Esophagus muscularis mucosa (tissue), 4 donors: ENCODE measurements at regions not wholly inside any gene's neighbourhood (a gene's known extent, or its start where the extent isn't known, plus 50 kb on each side); places are given as distances from the start of the nearest gene placed in this dataset.
A peak's percentile ranks its signal among the peaks of the same experiment; 100 is the strongest.
"Not testable (repeated sequence)": the region's sequence is repeated elsewhere in the genome, so short reads cannot be mapped to it uniquely, and the experiment has no call there.

Source experiments
- DNase-seq: peaks from one replicate; pipeline ENCODE4 v3.0.0-alpha.2; 2017; ENCODE audit errors: extremely low spot score
- H3K27ac ChIP-seq, 4 donors: fragments of 200-600 bp; sonication (generic); replicated peaks in 1 of 4; 1 replicate in 3 of 4; 2 replicates in 1 of 4; pipeline ENCODE4 v1.5.1; 2016 to 2019; ENCODE audit warnings: mild to moderate bottlenecking in 1 of 4
- H3K27me3 ChIP-seq, 4 donors: fragments of 200-600 bp; sonication (generic); one replicate each; pipeline versions ENCODE4 v1.5.1 to v1.6.0; 2016 to 2019
- H3K36me3 ChIP-seq, 4 donors: fragments of 200-600 bp; sonication (generic); one replicate each; pipeline ENCODE4 v1.5.1; 2016 to 2019
- H3K4me1 ChIP-seq, 4 donors: fragments of 200-600 bp; sonication (generic); one replicate each; pipeline ENCODE4 v1.5.1; 2016 to 2019
- H3K4me3 ChIP-seq, 4 donors: fragments of 200-600 bp; sonication (generic); 1 replicate in 2 of 4; 2 replicates in 2 of 4; pipeline ENCODE4 v1.5.1; 2016 to 2019; ENCODE audit warnings: mild to moderate bottlenecking in 4 of 4, moderate library complexity in 1 of 4
- H3K9me3 ChIP-seq, 4 donors: fragments of 200-600 bp; sonication (generic); 1 replicate in 3 of 4; 2 replicates in 1 of 4; pipeline ENCODE4 v1.5.1; 2016 to 2019
- EP300 ChIP-seq: sonication (generic); formaldehyde crosslinking; IDR thresholded peaks from one replicate; pipeline ENCODE4 v1.6.1; 2017; ENCODE audit warnings: antibody characterized with exemption
- POLR2A ChIP-seq: fragments of 450-650 bp; IDR thresholded peaks from one replicate; pipeline ENCODE4 v1.6.1; 2017; ENCODE audit warnings: antibody characterized with exemption, moderate library complexity, mild to moderate bottlenecking, low read depth
- POLR2AphosphoS5 ChIP-seq, 2 donors: sonication (generic); formaldehyde crosslinking; IDR thresholded peaks; one replicate each; pipeline ENCODE4 v1.6.1; 2017; ENCODE audit warnings: antibody characterized with exemption in 2 of 2
- WGBS: methylation state at CpG from one replicate; pipeline ENCODE4 v1.1.5; 2018; 5-methylcytosine and 5-hydroxymethylcytosine counted together
- intact Hi-C: fragments of 100-400 bp; cut with DNase I; formaldehyde crosslinking; loops from one replicate; pipeline ENCODE4 v1.15.1; 2023
- TF ChIP-seq, protein P1 (sequence below), 3 experiments: fragments of 200-600 bp in 2 of 3; fragments of 450-650 bp in 1 of 3; sonication (generic) in 2 of 3; IDR thresholded peaks; one replicate each; pipeline ENCODE4 v1.5.1; 2017 to 2019; ENCODE audit warnings: antibody characterized with exemption in 3 of 3, mild to moderate bottlenecking in 2 of 3, moderate library complexity in 1 of 3

DNA sequence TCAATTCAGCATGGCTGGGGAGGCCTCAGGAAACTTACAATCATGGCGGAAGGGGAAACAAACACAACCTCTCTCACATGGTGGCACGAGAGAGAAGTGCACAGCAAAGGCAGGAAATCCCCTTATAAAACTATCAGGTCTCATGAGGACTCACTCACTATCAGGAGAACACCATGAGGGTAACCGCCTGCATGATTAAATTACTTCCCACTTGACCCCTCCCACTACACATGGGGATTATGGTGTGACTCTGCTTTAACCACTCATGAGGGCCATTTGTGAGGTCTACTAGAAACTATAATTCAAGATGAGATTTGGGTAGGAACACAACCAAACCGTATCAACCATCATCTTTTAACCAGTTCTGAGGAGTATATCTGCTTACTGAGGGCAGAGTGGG, 387.4 kb upstream of the NFIA start:
- DNase-seq, result no peak
- Histone ChIP-seq H3K4me3 (no peak overlapping the region), H3K27me3 (no peaks in the 10 kb centered on the region), H3K36me3 (no peaks in the 10 kb centered on the region), H3K9me3 (peaks cover 0 to 7% (median 3%) of the 10 kb centered on the region in 4 donors), H3K4me1 (no peaks in the 10 kb centered on the region), H3K27ac (no peak overlapping the region)
- intact Hi-C loops, result no loop called here
- 91% methylated on average over 4 of the region's 4 CpGs for WGBS
- TF ChIP-seq POLR2AphosphoS5 (IDR thresholded peaks at IDR 0.05) (no peak), POLR2A (no peak), EP300 (no peak)
- TF ChIP-seq, protein P1, sequence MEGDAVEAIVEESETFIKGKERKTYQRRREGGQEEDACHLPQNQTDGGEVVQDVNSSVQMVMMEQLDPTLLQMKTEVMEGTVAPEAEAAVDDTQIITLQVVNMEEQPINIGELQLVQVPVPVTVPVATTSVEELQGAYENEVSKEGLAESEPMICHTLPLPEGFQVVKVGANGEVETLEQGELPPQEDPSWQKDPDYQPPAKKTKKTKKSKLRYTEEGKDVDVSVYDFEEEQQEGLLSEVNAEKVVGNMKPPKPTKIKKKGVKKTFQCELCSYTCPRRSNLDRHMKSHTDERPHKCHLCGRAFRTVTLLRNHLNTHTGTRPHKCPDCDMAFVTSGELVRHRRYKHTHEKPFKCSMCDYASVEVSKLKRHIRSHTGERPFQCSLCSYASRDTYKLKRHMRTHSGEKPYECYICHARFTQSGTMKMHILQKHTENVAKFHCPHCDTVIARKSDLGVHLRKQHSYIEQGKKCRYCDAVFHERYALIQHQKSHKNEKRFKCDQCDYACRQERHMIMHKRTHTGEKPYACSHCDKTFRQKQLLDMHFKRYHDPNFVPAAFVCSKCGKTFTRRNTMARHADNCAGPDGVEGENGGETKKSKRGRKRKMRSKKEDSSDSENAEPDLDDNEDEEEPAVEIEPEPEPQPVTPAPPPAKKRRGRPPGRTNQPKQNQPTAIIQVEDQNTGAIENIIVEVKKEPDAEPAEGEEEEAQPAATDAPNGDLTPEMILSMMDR (IDR thresholded peaks at IDR 0.05), result no peak

DNA sequence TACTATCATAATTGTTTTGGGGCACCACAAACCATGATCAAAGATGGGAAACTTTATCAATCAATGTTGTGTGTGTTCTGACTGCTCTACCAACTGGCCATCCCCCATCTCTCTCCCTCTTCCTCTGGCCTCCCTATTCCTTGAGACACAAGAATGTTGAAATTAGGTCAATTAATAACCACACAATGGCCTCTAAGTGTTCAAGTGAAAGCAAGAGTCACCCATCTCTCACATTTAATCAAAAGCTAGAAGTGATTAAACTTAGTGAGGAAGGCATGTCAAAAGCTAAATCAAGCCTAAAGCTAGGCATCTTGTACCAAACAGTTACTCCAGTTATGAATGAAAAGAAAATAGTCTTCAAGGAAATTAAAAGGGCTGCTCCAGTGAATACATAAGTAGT, 390.3 kb upstream of the NFIA start:
- DNase-seq, result no peak
- Histone ChIP-seq H3K9me3 (peaks cover 0 to 18% (median 11%) of the 10 kb centered on the region in 4 donors), H3K4me3 (no peak overlapping the region), H3K27ac (no peak overlapping the region), H3K27me3 (no peaks in the 10 kb centered on the region), H3K4me1 (no peaks in the 10 kb centered on the region), H3K36me3 (no peaks in the 10 kb centered on the region)
- TF ChIP-seq POLR2AphosphoS5 (IDR thresholded peaks at IDR 0.05) (no peak), POLR2A (no peak), EP300 (no peak)
- TF ChIP-seq, protein P1 (IDR thresholded peaks at IDR 0.05), result no peak
- intact Hi-C loops, result no loop called here

DNA sequence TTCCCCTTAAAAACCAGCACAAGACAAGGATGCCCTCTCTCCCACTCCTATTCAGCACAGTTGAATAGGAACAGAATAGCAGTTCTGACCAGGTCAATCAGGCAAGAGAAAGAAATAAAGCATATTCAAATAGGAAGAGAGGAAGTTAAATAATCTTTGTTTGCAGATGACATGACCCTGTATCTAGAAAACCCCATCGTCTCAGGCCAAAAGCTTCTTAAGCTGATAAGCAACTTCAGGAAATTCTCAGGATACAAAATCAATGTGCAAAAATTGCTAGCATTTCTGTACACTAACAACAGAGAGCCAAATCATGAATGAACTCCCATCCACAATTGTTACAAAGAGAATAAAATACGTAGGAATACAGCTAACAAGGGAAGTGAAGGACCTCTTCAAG, 394.1 kb upstream of the NFIA start:
- H3K27me3 ChIP-seq, H3K4me1 ChIP-seq, DNase-seq, intact Hi-C loops, H3K27ac ChIP-seq, H3K4me3 ChIP-seq, H3K36me3 ChIP-seq: not testable (repeated sequence)
- WGBS, result 77% methylated on average over 2 of the region's 2 CpGs
- H3K9me3 ChIP-seq, result peaks cover 0 to 16% (median 11%) of the 10 kb centered on the region in 4 donors

DNA sequence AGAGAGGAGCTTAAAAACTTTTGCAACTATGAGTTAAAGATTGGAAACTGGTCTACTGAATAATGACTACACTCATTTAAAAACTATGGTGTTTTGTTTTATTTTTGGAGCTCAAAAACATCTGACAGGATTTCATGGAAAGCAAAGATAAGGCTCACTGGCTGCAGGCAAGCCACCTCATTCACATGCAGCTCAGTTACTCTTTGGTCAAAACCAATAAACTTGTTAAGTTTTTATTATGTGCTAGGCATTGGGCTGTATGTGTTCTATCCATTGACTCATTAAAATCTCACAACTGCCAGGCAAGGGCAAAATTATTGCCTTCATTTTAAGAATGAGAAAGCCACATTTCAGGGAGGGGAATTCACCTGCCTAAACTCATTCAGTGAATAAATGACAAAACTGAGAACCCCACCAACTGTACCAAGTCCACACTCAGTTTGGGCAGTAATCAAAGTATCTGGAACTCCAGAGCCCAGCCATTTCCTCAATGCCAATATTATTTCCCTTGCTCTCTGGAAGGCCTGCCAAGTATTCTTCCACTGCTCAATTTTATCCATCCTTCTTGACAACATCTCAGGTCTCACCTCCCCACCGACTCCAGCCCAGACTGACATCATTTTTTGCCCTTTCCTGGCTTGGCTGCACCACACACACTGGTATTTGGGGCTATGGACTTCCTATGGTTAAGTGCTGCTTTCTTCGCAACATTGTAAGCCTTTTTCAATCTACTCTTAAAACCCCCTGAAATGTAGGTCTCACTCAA, 401.1 kb upstream of the NFIA start:
- Histone ChIP-seq H3K27ac (no peak overlapping the region), H3K4me1 (no peaks in the 10 kb centered on the region), H3K9me3 (no peaks in the 10 kb centered on the region), H3K4me3 (no peak overlapping the region), H3K27me3 (no peaks in the 10 kb centered on the region), H3K36me3 (no peaks in the 10 kb centered on the region)
- 87% methylated on average over 2 of the region's 2 CpGs for WGBS
- intact Hi-C loops, result no loop called here
- DNase-seq, result peak; percentile 42
- TF ChIP-seq POLR2A, result no peak

DNA sequence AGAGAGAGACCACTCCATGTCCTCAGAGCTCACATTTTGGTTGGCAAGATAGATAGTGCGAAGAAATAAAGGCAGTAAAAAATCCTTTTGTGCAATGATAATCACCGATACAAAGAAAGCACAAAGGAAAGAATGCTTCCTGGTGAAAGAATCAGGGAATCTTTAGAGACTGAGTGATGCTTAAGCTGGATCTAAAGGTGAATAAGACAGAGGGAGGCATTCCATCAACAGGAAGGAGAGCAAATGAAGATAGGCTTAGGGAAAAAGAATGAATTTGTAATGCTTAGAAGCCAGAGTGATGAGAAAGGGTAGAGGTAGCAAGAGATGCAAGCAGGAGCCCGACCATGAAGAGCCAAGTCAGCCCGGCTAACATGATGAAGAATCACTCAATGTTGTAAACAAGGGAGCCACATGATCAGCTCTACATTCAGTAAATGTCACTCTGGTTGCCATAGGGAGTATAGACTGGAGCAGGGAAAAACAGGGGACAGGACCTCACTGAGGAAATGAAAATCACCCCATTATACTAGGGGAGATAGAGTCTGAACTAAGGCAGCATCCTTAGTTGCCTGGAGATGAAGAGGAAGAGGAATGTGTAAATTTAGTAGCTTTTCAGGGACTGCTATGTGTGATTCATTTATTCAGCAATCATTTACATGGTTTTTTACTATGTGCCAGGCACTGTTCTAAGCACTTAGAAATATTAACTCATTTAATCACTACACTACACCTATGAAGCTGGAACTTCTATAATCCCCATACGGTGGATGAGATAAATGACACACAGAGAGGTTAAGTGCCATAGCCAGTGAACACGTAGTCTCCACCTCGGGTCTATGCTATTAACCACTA, 402.6 kb upstream of the NFIA start:
- DNase-seq, result no peak
- TF ChIP-seq, protein P1 (IDR thresholded peaks at IDR 0.05), result no peak
- TF ChIP-seq EP300 (no peak), POLR2A (no peak), POLR2AphosphoS5 (IDR thresholded peaks at IDR 0.05) (no peak)
- Histone ChIP-seq H3K4me3 (no peak overlapping the region), H3K27me3 (no peaks in the 10 kb centered on the region), H3K36me3 (no peaks in the 10 kb centered on the region), H3K27ac (no peak overlapping the region), H3K4me1 (no peaks in the 10 kb centered on the region), H3K9me3 (no peaks in the 10 kb centered on the region)
- 89% methylated on average over 7 of the region's 7 CpGs for WGBS
- intact Hi-C loops, result no loop called here
